ENCODE measurements at regions not wholly inside any gene's neighbourhood (a gene's known extent, or its start where the extent isn't known, plus 50 kb on each side); places are given as distances from the start of the nearest gene placed in this dataset.

DNA sequence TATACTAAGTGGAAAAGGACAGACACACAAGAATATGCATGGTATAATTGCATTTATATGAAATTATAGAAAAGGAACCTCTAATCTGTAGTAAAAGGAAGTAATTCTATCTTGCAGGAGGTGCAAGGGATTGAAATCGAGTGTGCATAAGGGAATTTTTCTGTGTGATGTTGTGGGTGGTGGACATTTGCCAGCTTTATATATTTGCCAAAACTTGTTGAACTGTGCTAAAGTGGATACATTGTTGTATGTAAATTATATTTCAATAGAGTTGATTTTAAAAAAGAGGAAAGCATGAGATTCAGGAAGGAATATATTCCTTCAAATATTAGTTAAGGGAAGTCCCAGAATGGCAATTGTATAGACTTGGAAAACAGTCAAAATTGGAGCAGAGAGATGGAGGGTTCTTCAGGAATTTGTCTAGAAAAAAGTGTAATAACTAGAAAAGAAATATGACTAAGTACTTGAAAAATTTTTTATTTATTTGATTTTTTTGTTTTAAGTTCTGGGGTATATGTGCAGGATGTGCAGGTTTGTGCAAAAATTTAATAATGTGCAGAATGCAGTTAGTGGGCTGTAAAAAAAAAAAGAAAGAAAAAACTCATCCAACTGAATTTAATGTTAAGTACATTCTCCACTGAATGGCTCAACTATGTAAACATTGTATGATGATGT, 96.1 kb downstream of the ARL4A start:
- DNase-seq (ENCODE audit: low read depth, low spot score), result no peak

GRCh38 chr7:12785473-12785872, 98.0 kb downstream of the ARL4A start:
- DNase-seq (ENCODE audit: low read depth, low spot score), result no peak

- DNase-seq (ENCODE audit: low read depth, low spot score), result no peak
Measured at GRCh38 chr7:12786494-12786893, 99.1 kb downstream of the ARL4A start.

DNA sequence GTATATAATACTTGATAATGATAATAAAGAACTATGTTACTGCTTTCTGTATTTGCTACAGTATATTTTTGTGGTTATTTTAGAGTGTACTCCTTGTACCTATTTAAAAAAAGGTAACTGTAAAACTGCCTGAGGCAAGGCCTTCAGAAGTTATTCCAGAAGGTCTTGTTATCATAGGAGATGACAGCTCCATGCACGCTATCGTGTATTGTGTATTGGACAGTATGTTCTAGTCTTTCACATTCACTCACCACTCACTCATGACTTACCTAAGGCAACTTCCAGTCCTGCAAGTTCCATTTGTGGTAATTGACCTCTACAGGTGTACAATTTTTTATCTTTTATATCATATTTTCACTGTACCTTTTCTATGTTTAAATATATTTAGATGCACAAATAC, 100.7 kb downstream of the ARL4A start:
- DNase-seq (ENCODE audit: low read depth, low spot score), result no peak

DNA sequence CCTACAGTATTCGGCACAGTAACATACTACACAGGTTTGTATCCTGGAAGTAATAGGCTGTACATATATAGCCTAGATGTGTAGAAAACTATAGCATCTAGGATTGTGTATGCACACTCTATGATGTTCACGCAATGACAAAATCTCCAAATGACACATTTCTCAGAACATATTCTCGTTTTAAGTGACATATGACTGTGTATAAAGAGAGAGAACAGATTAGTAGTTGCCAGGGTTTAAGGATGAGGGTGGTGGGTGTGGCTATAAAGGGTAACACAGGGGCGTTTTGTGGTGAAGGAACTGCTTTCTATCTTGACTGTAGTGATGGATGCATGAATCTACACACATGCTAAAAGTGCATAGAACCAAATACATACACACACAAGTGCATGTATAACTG, 101.2 kb downstream of the ARL4A start:
- DNase-seq (ENCODE audit: low read depth, low spot score), result no peak

DNA sequence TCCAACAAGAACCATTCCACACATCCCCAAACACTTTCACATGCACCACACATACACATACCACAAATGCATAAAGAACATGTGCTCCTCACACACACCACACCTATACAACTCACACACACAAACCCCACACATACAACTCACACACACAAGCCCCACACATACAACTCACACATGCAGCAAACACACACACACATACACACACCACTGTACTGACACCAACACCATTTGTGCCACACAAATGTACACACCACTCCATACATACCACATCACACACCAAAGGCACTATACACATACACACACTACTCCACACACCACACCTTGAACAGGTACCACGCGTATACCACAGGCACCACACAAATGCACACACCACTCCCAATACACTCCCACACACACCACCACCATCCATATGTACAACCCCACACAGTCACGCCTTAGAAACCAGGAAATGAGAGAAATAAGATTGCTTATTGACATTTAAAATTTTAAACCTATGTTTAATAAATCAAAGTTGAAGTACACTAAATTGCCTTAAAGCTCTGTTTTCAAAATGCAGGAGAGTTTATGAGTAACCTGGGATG, 107.4 kb downstream of the ARL4A start:
- DNase-seq (ENCODE audit: low read depth, low spot score), result no peak

DNA sequence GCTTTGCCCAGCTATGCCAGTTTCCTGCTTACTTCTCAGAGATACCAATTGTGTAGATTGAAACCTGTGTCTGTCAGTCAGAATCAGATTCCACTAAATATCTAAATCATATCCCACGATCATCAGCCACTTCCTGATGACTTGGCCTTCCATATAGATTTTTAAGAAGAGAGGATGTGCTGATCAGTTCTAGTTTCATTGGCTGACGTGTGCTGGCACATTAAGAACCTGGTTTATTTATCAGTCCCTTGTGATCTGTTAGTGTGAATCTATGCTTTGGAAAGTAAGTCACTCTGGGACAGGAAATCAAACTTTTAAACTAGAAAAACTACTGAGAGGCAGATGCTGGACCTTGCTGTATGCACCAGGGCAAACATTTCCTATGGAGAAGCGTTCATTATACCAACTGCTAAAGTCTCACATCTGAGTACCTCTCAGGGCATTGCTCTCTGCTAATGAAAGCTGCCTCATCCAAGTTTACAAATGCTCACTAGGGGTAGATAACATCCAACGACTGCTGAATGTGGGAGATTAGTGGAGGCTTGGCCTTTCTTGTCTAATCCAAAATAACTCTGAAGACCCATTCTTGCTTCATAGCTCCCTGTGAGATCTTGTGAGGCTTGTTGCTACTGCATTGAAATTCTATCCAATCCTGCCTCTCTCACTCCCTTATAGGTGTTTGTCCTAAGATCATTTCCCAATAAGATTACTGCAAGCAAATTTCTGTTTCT, 109.1 kb downstream of the ARL4A start:
- no peak for DNase-seq (ENCODE audit: low read depth, low spot score)

DNA sequence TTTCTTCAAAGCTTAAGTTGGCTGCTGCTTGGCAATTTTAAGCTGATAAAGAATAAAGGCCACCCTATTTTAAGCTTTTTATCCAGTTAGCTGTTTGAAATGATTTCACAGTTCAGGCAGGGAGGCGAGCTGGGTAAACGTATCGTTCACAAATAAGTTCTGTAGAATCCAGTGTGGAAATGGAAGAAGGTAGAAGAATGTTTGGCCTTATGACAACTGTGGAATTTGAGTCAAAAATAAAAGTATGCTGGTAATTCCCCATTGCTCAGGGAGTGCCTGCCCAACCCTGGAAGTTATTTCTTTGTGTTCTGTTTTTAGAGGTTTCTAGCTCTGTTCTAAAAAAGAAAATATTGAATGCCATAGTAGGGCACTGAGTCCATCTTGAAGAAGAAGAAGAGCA, 113.1 kb downstream of the ARL4A start:
- no peak for DNase-seq (ENCODE audit: low read depth, low spot score)

GRCh38 chr7:12801107-12801506, 113.7 kb downstream of the ARL4A start:
- DNase-seq (ENCODE audit: low read depth, low spot score), result no peak

DNA sequence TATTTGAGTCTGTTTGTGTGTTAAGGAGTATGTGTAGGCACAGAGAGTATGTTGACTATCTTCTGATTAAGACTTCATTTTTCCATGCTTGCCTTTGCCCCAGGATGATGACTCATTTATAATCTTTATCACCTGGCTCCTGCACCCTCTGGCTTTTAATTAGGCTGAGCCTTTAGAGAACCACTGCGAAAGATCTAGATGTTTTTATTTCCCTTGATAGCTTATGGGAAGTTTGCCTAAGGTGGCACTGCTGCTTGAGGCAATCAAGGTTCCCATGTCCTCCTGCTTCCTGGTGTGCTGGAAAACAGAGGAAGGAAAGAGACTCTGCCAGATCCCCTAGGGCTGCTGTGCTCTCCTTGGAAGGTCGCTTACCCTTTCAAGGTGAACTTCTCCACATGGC, 114.6 kb downstream of the ARL4A start:
- DNase-seq (ENCODE audit: low read depth, low spot score), result no peak

- DNase-seq (ENCODE audit: low read depth, low spot score), result no peak
Measured at GRCh38 chr7:12803542-12803941, 116.1 kb downstream of the ARL4A start.

GRCh38 chr7:12805518-12805928, 118.1 kb downstream of the ARL4A start:
- DNase-seq (ENCODE audit: low read depth, low spot score), result no peak

GRCh38 chr7:12805957-12806356, 118.5 kb downstream of the ARL4A start:
- no peak for DNase-seq (ENCODE audit: low read depth, low spot score)

DNA sequence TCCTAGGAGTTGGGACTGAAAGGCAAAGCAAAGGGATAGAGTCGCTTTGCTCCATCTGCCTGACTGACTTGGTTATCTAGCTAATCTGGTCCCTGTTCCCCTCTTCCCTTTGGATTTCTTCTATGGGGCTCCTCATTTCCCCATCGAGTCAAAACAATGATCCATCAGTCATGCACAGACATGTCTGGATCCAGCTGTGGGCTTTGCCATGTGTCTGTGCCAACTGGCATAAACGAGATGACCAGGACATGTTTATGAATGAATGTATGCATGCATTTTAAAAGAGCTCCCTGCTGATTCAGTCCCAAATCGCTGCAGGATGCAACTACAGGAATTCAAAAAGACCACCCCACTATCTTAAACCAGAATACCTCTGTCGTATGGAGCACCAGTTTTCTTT, 122.0 kb downstream of the ARL4A start:
- DNase-seq (ENCODE audit: low read depth, low spot score), result no peak

GRCh38 chr7:12812111-12812510, 124.7 kb downstream of the ARL4A start:
- DNase-seq (ENCODE audit: low read depth, low spot score), result no peak

DNA sequence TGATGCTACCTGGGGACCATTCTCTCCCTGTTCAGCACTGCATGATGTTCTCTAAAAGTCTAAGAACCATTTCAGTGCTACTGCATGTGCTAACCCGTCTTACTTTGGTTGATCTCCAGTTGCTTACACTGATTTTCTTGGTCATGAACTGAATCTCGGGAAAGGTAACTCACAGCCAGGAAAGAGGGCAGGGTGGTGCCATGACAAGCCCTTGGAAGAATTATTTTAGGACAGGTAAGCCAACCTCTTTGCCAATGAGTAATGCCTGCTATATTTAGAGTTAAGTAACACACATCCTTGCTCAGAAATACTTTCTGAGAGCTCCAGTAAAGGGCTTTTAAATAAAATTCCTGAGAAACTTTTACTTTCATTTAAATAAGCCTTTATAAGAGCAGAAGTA, 126.7 kb downstream of the ARL4A start:
- no peak for DNase-seq (ENCODE audit: low read depth, low spot score)

DNA sequence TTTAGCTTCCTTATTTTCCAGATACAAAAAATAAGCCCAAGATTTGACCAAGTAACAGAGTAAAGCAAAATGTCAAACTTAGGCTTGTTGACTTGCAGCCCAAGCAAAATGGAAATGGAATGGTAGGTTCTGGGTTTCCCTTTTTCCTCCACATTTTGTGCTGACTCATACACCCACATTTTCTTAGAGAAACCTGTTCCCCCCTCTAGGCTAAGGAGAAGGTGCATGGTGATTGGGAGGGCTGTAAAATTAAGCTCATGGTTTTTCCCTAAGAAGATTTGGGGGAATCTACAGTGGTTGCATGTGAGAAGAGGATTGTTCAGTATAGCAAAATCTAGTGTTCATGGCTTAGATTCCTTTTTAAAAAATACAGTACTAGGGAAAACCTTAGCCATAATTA, 127.4 kb downstream of the ARL4A start:
- DNase-seq (ENCODE audit: low read depth, low spot score), result no peak

DNA sequence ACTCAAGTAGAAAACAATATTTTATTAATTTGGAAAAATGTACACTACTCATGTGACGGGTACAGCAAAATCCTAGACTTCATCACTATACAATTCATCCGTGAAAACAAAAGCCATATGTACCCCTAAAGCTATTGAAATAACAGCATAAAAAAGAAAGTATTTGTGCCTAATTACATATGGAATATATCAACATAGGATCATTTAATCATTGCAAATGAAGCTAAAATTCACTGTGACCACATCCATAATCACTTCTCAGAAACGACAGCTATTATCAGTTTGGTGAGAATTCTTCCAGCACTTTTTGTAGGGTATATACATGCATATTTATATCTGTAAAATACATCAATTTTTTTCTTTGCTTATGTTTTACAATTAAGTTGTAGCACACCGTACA, 128.0 kb downstream of the ARL4A start:
- no peak for DNase-seq (ENCODE audit: low read depth, low spot score)

DNA sequence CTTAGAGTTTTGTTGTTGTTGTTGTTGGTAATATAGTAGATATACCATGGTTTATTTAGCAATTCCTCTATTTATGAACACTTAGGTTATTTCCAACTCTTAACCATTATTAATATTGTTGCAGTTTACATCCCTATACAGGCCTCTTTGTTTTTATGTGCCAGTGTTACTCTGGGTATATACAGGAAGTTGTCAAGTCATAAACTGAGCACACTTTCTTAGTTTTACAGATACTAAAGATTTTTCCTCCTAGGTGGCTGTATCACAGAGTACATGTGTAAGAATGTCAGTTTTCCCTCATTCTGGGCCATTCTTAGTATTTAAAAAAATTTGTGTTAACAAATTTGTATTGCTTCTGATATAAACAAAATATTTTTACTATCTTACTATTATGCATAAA, 128.4 kb downstream of the ARL4A start:
- no peak for DNase-seq (ENCODE audit: low read depth, low spot score)

- DNase-seq (ENCODE audit: low read depth, low spot score), result no peak
Measured at GRCh38 chr7:12820777-12821176, 133.3 kb downstream of the ARL4A start.

DNA sequence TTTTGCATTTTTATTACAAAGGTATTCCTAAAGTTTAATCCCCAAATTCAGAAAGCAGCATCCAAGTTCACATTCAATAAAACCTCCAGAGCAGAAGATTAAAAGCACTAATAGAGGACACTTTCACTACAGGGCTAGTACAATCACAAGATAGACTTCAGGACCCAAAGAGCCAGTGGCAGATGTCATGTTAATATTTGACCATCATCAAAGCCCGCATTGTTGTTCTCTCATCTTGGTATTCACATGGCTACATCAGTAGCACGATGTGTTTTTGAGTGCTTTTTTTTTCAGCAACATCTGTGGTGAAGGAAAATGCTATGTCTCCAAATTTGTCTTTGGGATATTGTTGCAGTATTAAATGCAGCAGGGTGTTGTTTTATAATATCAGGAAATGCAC, 134.3 kb downstream of the ARL4A start:
- DNase-seq (ENCODE audit: low read depth, low spot score), result no peak

GRCh38 chr7:12826079-12826478, 138.6 kb downstream of the ARL4A start:
- no peak for DNase-seq (ENCODE audit: low read depth, low spot score)

DNA sequence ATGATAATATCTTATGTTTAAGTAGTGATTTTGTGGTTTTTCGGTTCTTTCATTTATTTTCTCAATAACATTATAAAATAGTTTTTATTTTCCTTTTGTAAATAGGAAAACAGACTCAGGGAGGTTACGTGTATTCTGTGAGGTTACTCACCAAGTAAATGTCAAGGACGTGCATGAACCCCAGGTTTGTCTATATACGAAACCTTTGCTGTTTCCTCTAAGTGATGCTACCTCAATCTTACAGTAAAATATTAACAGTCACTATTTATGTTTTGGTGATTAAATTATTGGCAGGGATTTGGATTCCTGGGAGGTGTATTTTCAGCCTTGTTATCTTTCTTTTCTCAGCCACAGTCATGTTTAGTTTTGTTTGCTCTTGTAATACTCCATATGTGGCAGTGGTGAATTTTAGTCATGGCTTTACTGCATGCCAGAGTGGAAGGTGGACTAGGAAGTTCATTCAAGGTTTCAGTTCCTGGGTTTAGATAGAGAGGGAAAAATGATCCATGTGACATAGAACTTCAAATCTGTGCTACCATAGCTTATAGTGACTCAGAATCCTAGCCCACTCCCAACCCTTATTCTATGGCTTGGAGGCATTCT, 139.9 kb downstream of the ARL4A start:
- no peak for DNase-seq (ENCODE audit: low read depth, low spot score)

Measured in pulmonary artery endothelial cell (primary cell).